ENCODE measurements at regions not wholly inside any gene's neighbourhood (a gene's known extent, or its start where the extent isn't known, plus 50 kb on each side); places are given as distances from the start of the nearest gene placed in this dataset.

- DNase-seq, result peak; percentile 19
These were observed 126.1 kb upstream of the FUT8 start for GRCh38 chr14:65286443-65286842.

GRCh38 chr14:65287264-65288131 lies 125.0 kb upstream of the FUT8 start:
- peak; percentile 67 for DNase-seq

GRCh38 chr14:65290830-65291229 lies 121.7 kb upstream of the FUT8 start:
- no peak for DNase-seq

- DNase-seq, result no peak
These were observed 121.0 kb upstream of the FUT8 start for GRCh38 chr14:65291531-65291930.

- no peak for DNase-seq
These were observed 117.7 kb upstream of the FUT8 start for GRCh38 chr14:65294816-65295215.

- DNase-seq, result no peak
These were observed 116.1 kb upstream of the FUT8 start for GRCh38 chr14:65296402-65296801.

GRCh38 chr14:65296876-65297275 lies 115.7 kb upstream of the FUT8 start:
- no peak for DNase-seq

GRCh38 chr14:65297744-65298143 lies 114.8 kb upstream of the FUT8 start:
- DNase-seq, result no peak

- DNase-seq, result no peak
These were observed 112.7 kb upstream of the FUT8 start for GRCh38 chr14:65299826-65300225.

- no peak for DNase-seq
These were observed 110.5 kb upstream of the FUT8 start for GRCh38 chr14:65301862-65302539.

GRCh38 chr14:65302571-65303189 lies 109.8 kb upstream of the FUT8 start:
- no peak for DNase-seq

- DNase-seq, result no peak
These were observed 109.2 kb upstream of the FUT8 start for GRCh38 chr14:65303190-65303898.

- DNase-seq, result no peak
These were observed 108.7 kb upstream of the FUT8 start for GRCh38 chr14:65303899-65304222.

GRCh38 chr14:65304239-65304638 lies 108.3 kb upstream of the FUT8 start:
- no peak for DNase-seq

- DNase-seq, result no peak
These were observed 107.6 kb upstream of the FUT8 start for GRCh38 chr14:65304963-65305362.

GRCh38 chr14:65308536-65308935 lies 104.0 kb upstream of the FUT8 start:
- DNase-seq, result no peak

- DNase-seq, result no peak
These were observed 102.0 kb upstream of the FUT8 start for GRCh38 chr14:65310568-65310967.

- DNase-seq, result no peak
These were observed 99.7 kb upstream of the FUT8 start for GRCh38 chr14:65312859-65313258.

- DNase-seq, result no peak
These were observed 93.7 kb upstream of the FUT8 start for GRCh38 chr14:65318636-65319506.

GRCh38 chr14:65320661-65321308 lies 91.7 kb upstream of the FUT8 start:
- DNase-seq, result no peak

- DNase-seq, result no peak
These were observed 91.1 kb upstream of the FUT8 start for GRCh38 chr14:65321370-65321875.

- DNase-seq, result no peak
These were observed 83.0 kb upstream of the FUT8 start for GRCh38 chr14:65329481-65329880.
